Activated naive CD4-positive, alpha-beta T cell treated with anti-CD3 and anti-CD28 coated beads for 36 hours (primary cell): ENCODE measurements at regions not wholly inside any gene's neighbourhood (a gene's known extent, or its start where the extent isn't known, plus 50 kb on each side); places are given as distances from the start of the nearest gene placed in this dataset.

Experiments
- CTCF ChIA-PET: fragments of 350-600 bp; sonication (Branson Sonifier 250); formaldehyde crosslinking; loops from one replicate; lab custom pipeline; 2021; ENCODE audit warnings: antibody characterized with exemption; lab: Charles Lee
- DNase-seq: peaks from one replicate; pipeline ENCODE4 v3.0.0-alpha.2; 2020
- H3K27ac Mint-ChIP-seq: one replicate; pipeline ENCODE4 v1.8.0; 2021; ENCODE audit warnings: mild to moderate bottlenecking, mixed read lengths
- H3K27me3 Mint-ChIP-seq: one replicate; pipeline ENCODE4 v1.8.0; 2021; ENCODE audit warnings: low read depth, mixed read lengths
- H3K36me3 Mint-ChIP-seq: one replicate; pipeline ENCODE4 v1.8.0; 2021; ENCODE audit warnings: low read depth, mixed read lengths
- H3K4me1 Mint-ChIP-seq: one replicate; pipeline ENCODE4 v1.8.0; 2021; ENCODE audit warnings: low read depth, mixed read lengths
- H3K4me3 Mint-ChIP-seq: one replicate; pipeline ENCODE4 v1.8.0; 2021; ENCODE audit warnings: mild to moderate bottlenecking, moderate library complexity, mixed read lengths
- H3K9me3 Mint-ChIP-seq: one replicate; pipeline ENCODE4 v1.8.0; 2021; ENCODE audit warnings: mixed read lengths
- intact Hi-C: fragments of 100-400 bp; cut with micrococcal nuclease; formaldehyde crosslinking; loops from one replicate; pipeline ENCODE4 v1.15.1; 2023

DNA sequence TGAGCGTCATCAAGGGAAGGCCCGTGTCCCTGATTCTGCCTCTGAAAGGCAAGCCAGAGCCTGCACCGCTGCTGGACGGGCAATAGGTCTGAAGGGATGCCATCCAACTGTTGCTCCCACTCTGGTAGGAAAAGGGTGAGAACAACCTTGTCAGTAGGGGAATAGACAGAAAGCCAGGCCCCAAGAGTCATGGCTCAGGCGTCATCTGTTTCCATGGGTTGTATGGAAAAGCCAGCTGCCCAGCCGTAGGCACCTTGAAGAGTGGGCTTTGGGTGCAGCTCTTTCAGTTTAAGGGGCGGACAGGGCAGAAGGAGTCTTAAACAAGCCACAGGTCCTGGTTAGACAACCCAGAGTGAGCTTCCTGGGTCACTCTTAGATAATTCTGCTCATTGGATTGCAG is 66.5 kb downstream of the RNF6 start:
- Mint-ChIP-seq H3K9me3 (no peaks in the 10 kb centered on the region), H3K36me3 (no peaks in the 10 kb centered on the region), H3K27me3 (peaks cover 2% of the 10 kb centered on the region), H3K4me3 (no peak overlapping the region), H3K27ac (no peak overlapping the region), H3K4me1 (no peaks in the 10 kb centered on the region)
- intact Hi-C loops = no loop called here
- DNase-seq = no peak
- CTCF ChIA-PET = no interaction called here

DNA sequence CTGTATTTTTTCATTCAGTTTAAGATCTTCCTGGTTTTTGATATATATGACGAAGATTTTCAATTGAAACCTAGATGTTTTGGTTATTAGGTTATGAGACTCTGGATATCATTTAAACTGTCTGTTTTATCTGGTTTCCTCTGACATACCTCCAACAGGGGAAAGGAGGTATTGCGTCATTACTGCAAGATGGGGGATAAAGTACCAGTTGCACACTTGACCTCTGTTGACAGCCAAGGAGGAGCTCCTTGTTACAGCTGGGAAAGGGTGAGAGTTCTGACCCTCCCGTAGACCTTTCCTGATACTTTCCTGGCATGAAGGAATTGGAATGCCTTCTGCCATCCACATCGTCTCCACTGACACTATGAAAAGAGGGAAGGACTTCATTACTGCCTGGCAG is 82.0 kb upstream of the SHISA2 start:
- Mint-ChIP-seq H3K27ac (no peak overlapping the region), H3K9me3 (peaks cover 4% of the 10 kb centered on the region), H3K27me3 (peaks cover 14% of the 10 kb centered on the region), H3K36me3 (no peaks in the 10 kb centered on the region), H3K4me1 (no peaks in the 10 kb centered on the region), H3K4me3 (no peak overlapping the region)
- CTCF ChIA-PET = no interaction called here
- intact Hi-C loops = no loop called here
- no peak for DNase-seq

DNA sequence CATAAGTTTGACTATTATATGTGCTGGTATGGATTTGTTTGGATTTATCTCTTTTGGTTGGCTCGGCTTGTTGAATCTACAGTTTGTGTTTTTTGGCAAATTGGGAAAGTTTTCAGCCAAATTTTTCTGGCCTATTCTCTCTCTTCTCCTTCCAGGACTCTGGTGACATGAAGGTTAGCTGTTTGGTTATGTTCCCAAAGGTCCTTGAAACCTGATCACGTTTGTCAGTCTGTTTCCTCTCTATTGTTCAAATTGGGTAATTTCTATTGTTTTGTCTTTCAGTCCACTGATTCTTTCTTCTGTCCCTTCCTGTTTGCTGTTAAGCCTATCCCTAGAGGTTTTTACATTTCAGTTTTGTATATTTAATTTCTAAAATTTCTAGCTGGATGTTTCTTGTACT is 81.5 kb upstream of the SHISA2 start:
- H3K36me3 Mint-ChIP-seq = no peaks in the 10 kb centered on the region
- peaks cover 4% of the 10 kb centered on the region for H3K9me3 Mint-ChIP-seq
- intact Hi-C loops = no loop called here
- DNase-seq = no peak
- no peak overlapping the region for H3K27ac Mint-ChIP-seq
- CTCF ChIA-PET = no interaction called here
- no peaks in the 10 kb centered on the region for H3K4me1 Mint-ChIP-seq
- H3K4me3 Mint-ChIP-seq = no peak overlapping the region
- peaks cover 12% of the 10 kb centered on the region for H3K27me3 Mint-ChIP-seq

DNA sequence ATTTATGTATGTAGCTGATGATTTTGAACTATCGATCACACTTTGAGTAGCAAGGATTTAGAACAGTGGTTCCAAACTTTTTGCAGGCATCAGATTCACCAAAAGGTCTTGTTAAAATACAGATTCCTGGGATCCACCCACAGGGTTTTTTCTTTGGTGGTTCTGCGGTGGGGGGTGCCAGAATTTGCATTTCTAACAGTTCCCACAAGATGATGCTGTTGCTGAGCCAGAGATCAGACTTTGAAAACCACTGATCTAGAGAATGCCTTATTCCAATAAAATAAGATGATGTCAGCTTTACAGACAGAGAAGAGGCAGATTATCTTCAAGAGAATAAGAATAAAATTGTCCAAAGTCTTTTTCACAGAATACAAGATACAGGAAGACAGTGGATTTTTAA is 80.9 kb upstream of the SHISA2 start:
- Mint-ChIP-seq H3K4me3 (no peak overlapping the region), H3K27ac (no peak overlapping the region), H3K36me3 (no peaks in the 10 kb centered on the region), H3K9me3 (peaks cover 3% of the 10 kb centered on the region), H3K27me3 (peaks cover 11% of the 10 kb centered on the region), H3K4me1 (no peaks in the 10 kb centered on the region)
- intact Hi-C loops = no loop called here
- CTCF ChIA-PET = no interaction called here
- DNase-seq = no peak

DNA sequence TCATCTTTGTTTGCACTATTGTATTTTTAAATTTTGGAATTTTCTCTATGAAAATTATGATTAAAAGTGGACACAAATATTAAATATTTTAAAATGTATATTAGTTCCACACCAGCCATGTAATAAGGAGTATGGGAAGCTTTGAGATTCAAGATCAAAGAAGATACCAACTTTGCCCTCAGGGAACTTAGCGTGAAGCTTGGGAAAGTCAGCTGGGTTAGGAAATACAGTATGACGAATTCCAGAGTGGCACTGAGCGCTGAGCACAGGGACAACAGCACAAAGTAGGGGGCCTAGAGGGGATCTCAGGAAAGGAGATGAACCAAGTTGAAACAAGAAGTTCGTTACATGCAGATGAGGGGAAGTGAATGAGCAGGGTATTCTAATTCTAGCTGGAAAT is 76.9 kb upstream of the SHISA2 start:
- no peaks in the 10 kb centered on the region for H3K9me3 Mint-ChIP-seq
- H3K27me3 Mint-ChIP-seq = peaks cover 2% of the 10 kb centered on the region
- no peak for DNase-seq
- no peaks in the 10 kb centered on the region for H3K4me1 Mint-ChIP-seq
- intact Hi-C loops = no loop called here
- no peak overlapping the region for H3K27ac Mint-ChIP-seq
- no peaks in the 10 kb centered on the region for H3K36me3 Mint-ChIP-seq
- CTCF ChIA-PET = interaction anchor here (1.3 kb wide), 1 partner anchor 57 kb away, joined by 3 read pairs; no protein-coding TSS in a partner anchor
- H3K4me3 Mint-ChIP-seq = no peak overlapping the region

- Mint-ChIP-seq H3K9me3 (no peaks in the 10 kb centered on the region), H3K4me1 (no peaks in the 10 kb centered on the region), H3K36me3 (no peaks in the 10 kb centered on the region), H3K4me3 (no peak overlapping the region), H3K27ac (peak overlapping the region; percentile 9), H3K27me3 (peaks cover 18% of the 10 kb centered on the region)
- no peak for DNase-seq
- intact Hi-C loops = no loop called here
- CTCF ChIA-PET = no interaction called here
Measured at GRCh38 chr13:26117620-26118019, 65.8 kb upstream of the SHISA2 start.

- CTCF ChIA-PET = no interaction called here
- H3K27ac Mint-ChIP-seq = no peak overlapping the region
- no peaks in the 10 kb centered on the region for H3K4me1 Mint-ChIP-seq
- no peak for DNase-seq
- no peaks in the 10 kb centered on the region for H3K36me3 Mint-ChIP-seq
- no peaks in the 10 kb centered on the region for H3K9me3 Mint-ChIP-seq
- intact Hi-C loops = no loop called here
- H3K27me3 Mint-ChIP-seq = peaks cover 6% of the 10 kb centered on the region
- H3K4me3 Mint-ChIP-seq = no peak overlapping the region
Measured at GRCh38 chr13:26112843-26113242, 61.0 kb upstream of the SHISA2 start.

DNA sequence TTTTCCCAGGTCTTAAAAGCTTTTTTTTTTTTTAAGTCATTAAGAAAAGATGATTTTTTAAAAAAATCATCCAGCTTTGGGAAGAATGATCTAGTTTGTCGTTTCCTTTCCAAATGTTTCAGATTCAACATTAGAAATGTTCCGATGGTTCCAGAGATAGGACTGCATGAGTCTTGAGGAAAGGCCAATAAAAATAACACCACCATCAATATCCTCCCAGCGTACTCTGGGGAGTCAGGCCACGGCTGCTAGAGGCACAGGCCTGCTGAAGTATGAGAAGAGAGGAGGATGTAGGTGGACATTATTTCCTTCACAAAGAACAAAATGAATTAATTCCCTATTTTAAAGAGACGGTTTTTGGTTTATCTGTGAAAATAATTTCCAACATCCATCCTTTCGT is 60.0 kb upstream of the SHISA2 start:
- H3K36me3 Mint-ChIP-seq = no peaks in the 10 kb centered on the region
- intact Hi-C loops = no loop called here
- no peaks in the 10 kb centered on the region for H3K9me3 Mint-ChIP-seq
- no peak overlapping the region for H3K27ac Mint-ChIP-seq
- H3K27me3 Mint-ChIP-seq = peaks cover 6% of the 10 kb centered on the region
- no peaks in the 10 kb centered on the region for H3K4me1 Mint-ChIP-seq
- no peak overlapping the region for H3K4me3 Mint-ChIP-seq
- DNase-seq = no peak
- CTCF ChIA-PET = interaction anchor here (0.5 to 1.5 kb wide), 2 partner anchors 15 to 282 kb away, joined by 3 to 4 read pairs; no protein-coding TSS in a partner anchor
